GM18507 (cell line): ENCODE measurements at regions not wholly inside any gene's neighbourhood (a gene's known extent, or its start where the extent isn't known, plus 50 kb on each side); places are given as distances from the start of the nearest gene placed in this dataset.
"Not testable (repeated sequence)": the region's sequence is repeated elsewhere in the genome, so short reads cannot be mapped to it uniquely, and the experiment has no call there.

Source experiments
- DNase-seq: peaks from one replicate; pipeline ENCODE4 v3.0.0; 2011; ENCODE audit warnings: low read depth; ENCODE audit not compliant: insufficient read length; ENCODE audit errors: extremely low spot score
- FAIRE-seq: peaks from 2 replicates; lab custom pipeline; 2011; peaks lifted over from hg19 to GRCh38; lab: Jason Lieb, UNC

DNA sequence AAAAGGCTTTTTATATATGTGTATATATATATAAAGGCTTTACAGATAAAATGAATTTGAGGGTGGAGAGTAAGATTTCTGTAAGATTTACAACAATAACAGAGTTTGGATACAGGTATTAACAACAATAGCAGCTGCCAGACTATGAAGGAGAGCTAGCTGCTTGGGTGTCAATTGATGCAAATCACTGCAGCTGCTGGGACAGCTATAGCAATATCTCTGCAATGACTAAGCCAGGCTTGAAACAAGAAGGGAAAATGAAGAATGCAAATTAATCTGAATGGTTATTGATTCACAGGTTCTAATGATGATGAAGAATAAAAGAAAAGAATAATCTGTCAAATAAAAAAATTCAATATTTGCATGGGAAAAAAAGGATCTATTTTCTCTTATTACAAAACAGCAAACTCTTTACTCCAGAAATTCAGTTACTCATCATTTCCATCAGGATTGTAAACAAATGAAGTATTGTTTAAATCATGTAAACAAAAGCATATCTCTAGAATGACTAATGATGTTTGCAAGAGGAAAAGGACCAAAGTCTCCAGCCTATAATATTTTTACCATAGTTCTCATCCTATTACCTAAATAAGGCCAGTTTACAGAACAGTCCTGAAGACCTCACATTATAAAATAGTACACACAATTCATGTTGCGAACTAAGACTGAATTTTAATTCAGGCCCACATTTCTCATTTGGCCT, 219.0 kb downstream of the HTR1A start:
- no peak for FAIRE-seq
- DNase-seq, result no peak

DNA sequence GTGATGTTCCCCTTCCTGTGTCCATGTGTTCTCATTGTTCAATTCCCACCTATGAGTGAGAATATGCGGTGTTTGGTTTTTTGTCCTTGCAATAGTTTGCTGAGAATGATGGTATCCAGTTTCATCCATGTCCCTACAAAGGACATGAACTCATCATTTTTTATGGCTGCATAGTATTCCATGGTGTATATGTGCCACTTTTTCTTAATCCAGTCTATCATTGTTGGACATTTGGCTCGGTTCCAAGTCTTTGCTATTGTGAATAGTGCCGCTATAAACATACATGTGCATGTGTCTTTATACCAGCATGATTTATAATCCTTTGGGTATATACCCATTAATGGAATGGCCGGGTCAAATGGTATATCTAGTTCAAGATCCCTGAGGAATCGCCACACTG, 229.4 kb downstream of the HTR1A start:
- DNase-seq, FAIRE-seq: not testable (repeated sequence)

DNA sequence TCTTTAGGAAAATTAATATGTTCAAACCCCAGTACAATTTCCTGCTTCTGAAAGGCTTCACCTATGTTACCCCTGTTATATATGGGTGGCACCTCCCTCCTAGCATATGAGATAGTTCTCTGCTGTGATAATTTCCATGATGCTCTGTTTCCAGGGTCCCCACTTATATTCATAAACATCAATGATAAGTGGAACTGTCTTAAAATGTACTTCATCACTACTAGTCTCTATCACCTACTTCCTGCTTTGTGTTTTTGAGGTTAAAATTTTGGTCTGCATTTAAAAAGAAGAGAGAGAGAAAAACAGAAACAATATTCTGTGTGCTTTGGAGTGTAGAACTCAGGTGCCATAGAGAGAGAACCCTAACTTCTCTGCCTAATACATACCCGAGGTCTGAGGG, 234.7 kb downstream of the HTR1A start:
- DNase-seq (no peak), FAIRE-seq (no peak)

DNA sequence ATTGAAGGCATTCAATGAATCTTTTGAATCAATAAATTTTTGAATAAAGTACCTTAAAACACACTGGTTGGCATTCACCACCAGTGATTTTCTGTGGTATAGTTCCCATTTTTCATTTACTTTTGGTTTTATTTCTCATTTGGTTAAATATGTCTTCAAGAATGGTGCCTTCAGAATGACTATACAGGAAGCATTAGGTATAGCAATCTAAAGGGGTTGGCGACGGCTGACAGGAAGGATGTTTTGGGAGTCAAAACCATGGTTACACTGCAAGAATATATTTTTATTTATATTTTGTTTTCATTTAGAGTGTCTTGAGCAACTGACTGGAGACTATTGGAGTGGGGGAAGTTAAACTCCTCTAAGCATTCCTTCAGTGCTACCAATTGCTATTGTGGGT, 235.7 kb downstream of the HTR1A start:
- FAIRE-seq (no peak), DNase-seq (no peak)

DNA sequence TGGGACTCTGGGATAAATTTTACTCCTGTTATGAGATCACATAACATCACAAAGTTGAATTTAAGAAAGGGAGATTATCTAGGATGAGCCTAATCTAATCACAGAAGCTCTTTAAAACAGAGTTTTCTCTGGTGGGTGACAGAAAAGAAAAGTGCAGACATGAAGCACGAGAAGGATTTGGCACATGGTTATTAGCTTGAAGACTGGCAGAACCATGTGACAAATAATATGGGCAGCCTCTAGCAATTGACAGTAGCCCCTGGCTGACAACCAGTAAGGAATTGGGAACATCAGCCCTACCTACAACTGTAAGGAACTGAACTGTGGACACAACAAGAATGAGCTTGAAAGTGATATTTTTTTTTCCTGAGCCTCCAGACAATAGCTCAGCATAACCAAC, 243.1 kb downstream of the HTR1A start:
- DNase-seq, result no peak
- FAIRE-seq, result no peak

DNA sequence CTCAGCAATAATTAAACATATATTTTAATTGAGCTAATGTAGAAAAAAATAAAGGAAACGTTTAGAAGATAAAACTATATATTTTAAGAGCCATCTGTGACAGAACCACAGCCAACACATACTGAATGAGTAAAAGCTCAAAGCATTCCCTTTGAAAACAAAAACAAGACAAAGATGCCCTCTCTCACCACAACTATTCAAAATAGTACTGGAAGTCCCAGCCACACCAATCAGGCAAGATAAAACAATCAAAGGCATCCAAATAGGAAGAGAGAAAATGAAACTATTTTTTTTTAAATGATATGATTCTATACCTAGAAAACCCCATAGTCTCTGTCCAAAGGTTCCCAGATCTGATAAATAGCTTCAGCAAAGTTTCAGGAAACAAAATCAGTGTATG, 262.0 kb downstream of the HTR1A start:
- no peak for FAIRE-seq
- DNase-seq, result no peak

DNA sequence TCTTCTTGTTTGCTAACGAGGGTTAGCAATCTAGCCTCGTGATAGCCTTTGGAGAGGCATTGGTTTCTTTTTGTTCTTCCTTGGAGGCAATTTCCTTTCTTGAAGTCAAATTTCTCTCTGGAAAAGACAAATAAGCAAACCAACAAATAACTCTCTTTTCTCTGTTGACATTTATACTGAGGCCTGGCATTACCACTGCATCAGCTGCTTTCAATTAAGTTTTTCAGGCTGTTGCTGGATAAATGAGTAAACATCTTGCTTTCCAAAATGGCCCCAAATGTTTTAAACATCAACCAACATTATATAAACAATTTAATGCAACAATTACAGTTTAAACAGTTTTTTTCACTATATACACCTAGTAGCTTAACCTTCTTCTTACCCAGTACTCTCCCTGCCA, 264.4 kb downstream of the HTR1A start:
- no peak for DNase-seq
- no peak for FAIRE-seq

DNA sequence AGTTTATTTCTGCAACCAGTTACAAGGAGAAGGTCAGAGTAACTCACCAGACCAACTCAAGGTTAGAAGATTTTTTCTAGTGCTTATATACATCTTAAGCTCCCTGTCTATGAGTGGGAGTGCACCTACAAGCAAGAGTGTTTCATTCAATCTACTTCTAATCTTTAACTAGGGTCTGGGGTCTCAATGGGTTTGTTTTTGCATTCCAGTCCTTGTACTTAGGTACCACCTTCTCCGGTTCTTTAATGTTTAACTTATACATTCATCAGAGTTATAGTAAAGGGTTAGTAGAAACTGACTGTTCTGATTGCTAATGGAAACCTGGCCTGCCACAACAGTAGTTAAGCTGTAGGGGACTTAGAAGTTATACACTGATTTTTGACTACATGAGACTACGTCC, 271.7 kb downstream of the HTR1A start:
- DNase-seq (no peak), FAIRE-seq (no peak)

DNA sequence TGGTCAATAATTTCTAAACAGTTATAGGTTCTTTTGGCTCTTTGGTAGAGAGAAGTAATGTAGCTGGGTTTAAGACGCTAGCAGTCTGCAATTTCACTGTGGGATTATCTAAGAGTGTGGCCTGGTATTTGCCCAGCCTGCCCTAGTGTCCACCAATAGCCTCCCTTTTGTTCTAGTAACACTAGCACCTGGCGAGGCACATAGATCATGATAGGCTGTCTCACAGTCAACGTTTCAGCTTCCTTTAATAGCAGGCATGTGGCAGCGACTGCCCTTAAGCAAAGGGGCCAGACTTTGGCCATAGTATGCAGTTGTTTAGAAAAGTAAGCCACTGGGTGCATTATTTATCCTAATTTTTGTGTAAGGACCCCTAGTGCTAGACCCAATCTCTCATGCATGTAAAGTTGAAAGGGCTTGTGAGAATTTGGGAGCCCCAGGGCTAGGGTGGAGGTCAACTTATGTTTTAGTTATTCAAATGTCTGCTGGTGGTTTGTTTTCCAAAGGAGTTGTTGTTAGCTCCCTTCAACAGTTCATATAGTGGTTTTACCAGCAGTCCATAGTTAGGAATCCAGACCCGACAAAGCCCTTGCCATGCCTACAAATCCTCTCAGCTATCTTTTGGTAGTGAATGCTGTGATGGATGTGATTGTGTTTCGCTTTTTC, 274.3 kb downstream of the HTR1A start:
- DNase-seq (no peak), FAIRE-seq (no peak)

DNA sequence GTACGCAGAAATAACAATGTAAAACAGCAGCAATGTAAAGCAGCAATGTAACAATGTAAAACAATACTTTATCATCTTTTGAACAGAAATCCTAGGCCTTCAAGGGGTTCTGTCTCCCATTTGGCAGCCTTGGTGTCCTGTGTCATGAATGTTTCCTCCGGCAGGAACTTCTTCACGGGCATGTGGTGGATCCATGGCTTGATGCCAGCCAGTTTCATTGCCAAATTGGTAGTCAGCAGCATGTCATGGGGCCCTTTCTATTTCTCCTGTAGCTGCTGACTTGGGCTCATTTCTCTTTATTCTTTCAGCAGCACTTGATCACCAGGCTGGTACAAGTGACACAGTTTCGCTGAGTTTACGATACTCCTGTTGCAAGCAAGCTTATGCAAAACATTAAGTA, 275.3 kb downstream of the HTR1A start:
- FAIRE-seq (no peak), DNase-seq (no peak)

DNA sequence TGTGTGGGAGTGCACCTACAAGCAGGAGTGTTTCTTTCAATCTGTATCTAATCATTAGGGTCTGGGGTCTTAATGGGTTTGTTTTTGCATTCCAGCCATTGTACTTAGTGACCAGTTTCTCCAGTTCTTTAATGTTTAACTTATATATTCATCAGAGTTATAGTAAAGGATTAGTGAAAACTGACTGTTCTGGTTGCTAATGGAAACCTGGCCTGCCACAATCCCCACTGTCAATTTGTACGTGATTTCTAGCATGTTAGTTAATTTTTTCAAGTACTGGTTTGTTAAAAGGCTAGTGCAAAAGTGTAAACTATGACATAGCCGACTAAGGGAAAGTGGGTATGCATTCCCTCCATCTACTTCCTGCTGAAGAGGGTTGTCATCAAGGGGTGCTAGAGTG, 276.1 kb downstream of the HTR1A start:
- no peak for DNase-seq
- no peak for FAIRE-seq

DNA sequence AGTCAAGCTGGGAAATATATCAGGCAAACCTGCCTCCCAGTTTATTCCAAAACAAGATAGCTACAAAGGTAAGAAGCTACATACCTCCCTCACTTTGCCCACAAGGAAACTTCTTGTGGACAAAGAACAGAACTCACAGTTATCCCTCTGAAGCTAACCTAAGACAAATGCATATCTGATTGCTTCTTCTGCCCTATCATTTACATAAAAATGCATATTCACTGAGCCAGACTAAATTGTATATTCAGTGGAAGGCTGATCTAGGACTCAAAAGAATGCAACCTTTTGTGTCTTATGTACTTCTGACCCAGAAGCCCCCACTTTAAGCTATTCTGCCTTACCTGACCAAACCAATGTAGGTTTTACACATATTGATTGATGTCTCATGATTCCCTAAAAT, 276.8 kb downstream of the HTR1A start:
- no peak for DNase-seq
- FAIRE-seq, result no peak

DNA sequence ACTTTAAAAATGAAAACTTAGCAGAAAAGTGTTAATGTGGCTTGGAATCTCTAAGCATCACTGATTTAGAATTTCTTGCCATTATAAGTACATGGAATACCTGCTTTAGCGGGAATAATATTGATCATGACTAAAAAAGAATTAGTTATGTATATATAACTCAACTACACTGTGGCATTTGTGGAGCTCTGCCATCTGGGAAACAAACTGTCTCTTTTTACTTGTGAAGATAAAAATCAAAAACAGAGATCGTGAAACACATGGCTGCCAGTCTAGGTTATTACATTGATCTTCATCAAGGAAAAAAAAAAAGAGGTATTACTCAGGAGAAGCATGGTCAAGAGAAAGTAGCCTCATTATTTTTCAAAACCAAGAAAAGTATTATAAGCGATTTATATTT, 287.4 kb downstream of the HTR1A start:
- FAIRE-seq (no peak), DNase-seq (no peak)

DNA sequence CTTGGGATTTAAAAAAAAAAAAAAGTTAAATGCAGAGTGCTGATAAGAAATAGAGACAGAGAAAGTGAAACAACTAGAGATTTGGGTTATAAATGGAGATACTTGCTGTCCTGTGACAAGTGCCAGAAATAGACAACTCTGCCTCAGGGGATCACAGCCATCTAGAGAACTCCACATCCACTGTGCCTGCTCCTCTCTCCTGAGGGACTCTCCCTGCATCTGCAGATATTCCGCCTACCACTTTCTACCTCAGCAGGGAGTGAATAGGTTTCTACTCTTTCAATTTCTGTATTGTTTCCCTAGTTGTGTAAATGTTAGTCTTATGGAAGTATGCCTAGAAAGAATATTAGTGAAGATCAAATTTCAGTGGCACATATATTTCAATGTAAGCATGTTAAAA, 307.2 kb downstream of the HTR1A start:
- no peak for DNase-seq

DNA sequence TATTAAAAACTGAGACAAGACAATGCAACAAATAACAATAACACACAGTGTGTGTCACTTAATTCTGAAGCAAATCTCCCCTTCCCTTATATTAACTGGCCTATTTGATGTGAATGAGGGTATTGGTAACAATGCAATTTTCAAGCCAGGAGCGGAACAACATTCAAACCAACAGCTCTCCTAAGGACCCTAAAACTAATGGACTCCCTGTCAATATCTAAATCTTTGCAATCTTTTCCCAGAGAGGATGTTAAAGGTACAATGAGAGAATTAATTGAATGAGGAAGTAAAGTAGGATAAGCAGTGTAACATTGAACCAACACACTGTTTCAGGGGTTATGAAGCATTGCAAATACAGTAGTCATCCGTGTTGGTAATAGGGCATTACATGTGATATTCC, 311.7 kb downstream of the HTR1A start:
- FAIRE-seq, result no peak

More for the DNA sequence above, 307.2 kb downstream of the HTR1A start:
- no peak for FAIRE-seq

DNA sequence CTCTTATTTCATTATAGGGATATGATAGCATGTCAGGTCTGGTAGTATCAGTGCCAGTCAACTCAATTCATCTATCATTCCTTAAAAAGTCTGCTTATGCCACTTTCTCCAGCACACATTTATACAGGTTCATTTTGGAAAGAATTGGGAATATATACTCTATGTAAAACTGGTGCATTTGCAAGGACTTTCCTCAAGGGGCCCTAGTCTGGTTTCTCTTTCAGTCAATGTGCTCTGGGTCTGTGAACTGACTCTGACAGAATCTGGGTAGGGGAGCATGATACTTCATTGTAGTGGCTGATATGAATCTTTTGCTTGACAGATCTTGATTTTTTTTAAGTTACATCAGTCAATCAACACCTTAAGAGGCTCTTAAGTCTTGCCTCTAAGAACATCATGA, 313.9 kb downstream of the HTR1A start:
- DNase-seq, result no peak
- FAIRE-seq, result no peak

More for the DNA sequence above, 311.7 kb downstream of the HTR1A start:
- DNase-seq, result no peak

DNA sequence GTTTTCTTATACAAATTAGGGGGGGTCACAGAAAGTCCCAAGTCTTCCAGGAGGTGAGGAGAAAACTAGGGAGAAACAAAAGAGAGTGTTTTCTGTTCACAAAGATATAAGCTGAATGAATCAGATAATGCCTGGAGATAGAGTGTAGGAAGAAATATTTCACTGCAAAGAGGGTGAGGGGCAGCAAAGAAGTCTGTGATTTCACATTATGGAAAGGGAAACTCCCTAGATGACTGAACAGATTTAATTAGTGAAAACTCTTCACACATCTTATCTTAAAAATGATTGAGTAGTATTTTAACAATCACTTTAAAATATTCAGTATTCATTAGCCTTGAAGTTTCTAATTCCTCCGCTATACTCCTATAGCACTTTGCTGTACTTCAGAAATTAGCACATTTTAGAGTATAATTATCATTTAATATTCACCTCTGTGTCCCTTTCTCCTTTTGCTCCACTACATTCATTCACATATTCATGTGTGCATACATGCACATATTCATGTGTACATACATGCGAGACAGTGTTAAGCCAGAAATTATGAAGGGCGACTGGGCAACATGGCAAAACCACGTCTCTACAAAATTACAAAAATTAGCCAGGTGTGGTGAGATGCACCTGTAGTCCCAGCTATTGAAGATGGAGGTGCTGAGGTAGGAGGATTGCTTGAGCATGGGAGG, 332.2 kb downstream of the HTR1A start:
- DNase-seq (no peak), FAIRE-seq (no peak)

DNA sequence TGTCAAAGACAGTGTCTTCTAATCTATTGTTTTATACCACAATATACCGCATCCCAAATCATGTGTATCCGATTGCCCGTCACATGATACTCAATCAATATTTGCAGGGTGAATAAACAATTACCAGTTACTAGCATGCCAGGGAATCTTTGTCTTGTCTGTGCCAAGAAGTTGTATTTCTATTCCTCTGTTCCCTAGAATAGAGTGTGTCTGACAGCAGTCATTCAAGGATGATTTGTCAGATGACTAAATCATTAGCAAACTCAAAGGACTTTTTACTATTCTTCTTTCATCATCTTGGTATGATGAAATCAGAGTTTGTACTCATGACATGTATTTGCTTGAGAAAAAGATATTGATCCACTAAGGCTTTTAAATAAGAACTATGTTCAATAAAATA, 348.8 kb downstream of the HTR1A start:
- DNase-seq (no peak), FAIRE-seq (no peak)

DNA sequence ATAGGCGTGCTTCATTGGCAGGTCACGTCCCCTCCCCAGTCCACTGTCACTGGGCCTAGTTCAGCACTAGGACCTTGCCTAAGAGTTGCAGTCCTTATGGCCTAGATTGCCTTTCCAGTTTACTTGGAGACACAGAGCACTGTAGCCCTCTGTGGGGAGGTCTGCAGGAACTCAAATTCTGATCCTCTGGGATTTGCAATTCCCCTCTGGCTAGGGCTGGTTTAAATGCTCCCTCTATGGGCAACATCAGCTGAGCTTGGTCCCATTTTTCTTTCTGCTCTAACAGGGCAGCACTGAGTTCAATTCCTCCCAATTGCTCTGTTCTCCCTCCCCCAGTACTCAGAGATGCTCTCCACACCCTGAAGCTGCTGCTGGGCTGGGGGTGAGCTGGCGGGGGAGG, 358.2 kb downstream of the HTR1A start:
- DNase-seq, result no peak
- FAIRE-seq, result no peak

DNA sequence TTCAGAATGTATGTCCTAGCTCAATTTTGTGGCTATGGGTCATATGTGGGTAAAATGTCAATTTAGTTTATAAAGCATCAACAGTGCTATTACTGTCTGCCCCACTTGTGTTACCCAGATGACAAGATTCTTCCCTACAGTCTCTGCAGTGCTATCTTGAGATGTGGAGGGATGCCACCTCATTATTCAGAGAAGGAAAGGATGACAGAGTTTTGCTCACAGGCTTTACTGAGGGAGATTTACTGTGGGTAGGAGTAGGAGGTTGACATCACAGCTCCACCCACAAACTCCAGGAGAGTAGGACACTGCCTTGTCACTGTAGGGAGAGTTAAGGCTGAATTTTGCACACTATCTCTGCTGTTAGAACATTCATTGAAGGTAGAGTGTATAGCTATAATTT, 359.3 kb downstream of the HTR1A start:
- DNase-seq (no peak), FAIRE-seq (no peak)

DNA sequence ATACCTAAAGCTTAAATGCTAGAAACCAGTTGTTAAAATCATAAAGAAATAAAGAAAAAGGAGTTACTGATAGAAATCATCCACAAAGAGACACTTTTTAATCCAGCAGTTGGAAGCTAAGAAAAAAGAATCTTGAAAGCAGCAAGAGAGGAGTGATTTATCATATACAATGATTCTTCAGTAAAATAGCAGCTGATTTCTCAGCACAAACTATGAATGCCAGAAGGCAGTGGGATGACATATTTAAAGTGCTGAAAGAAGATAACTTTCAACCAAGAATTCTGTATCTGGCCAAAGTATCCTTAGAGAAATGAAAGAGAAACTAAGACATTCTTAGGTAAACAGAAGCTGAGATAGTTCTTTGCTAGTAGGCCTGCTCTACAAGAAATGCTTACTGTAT, 366.0 kb downstream of the HTR1A start:
- FAIRE-seq (no peak), DNase-seq (no peak)
